ENCODE measurements at regions not wholly inside any gene's neighbourhood (a gene's known extent, or its start where the extent isn't known, plus 50 kb on each side); places are given as distances from the start of the nearest gene placed in this dataset.

DNA sequence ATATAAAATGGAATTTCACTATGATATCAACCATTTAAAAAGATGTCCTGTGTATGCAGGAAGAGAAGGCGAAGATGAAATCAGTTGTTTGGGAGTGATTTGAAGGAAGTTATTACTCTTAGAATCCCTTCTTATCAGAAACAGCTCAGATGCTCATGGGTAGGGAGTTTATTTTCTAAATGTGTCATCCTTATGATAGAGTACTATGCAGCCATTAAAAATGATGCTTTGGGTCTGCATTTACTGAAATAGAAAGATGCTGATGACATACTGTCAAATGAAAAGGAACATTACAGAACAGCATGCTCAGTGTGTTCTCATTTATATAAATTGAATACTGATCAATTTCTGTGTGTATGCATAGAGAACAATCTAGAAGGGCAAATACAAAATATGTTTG is 69.8 kb upstream of the MED13L start:
- ChIA-PET POLR2A (no interaction called here), CTCF (interaction anchor here (0.9 kb wide), 1 partner anchor 10 kb away, joined by 3 read pairs; no protein-coding TSS in a partner anchor)

DNA sequence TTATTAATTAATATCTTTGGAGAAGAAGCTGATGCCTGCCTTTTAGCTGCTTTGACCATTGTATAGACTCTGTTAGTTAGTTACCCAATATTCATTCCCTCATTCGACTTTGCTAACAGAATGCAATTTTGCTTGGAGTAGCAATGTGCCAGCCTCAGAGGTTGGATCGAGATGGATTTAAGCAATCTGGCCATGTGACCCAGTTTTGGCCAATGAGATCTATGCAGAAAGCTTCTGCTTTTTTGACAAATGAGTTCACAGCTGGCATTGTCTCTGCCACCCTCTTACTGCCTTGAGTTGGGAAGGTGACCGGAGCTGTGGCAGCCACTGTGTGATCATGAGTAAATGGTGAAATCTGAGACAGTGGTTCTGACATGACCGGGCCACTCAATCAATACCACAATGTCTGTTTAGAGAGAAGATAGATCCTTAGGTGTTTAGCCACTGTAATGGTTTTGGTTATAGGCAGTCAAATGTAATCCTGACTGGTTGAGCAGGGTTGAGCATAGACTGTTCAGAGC is 74.9 kb upstream of the MED13L start:
- DNase-seq (ENCODE audit: extremely low spot score), result no peak
- TF ChIP-seq, protein P1, sequence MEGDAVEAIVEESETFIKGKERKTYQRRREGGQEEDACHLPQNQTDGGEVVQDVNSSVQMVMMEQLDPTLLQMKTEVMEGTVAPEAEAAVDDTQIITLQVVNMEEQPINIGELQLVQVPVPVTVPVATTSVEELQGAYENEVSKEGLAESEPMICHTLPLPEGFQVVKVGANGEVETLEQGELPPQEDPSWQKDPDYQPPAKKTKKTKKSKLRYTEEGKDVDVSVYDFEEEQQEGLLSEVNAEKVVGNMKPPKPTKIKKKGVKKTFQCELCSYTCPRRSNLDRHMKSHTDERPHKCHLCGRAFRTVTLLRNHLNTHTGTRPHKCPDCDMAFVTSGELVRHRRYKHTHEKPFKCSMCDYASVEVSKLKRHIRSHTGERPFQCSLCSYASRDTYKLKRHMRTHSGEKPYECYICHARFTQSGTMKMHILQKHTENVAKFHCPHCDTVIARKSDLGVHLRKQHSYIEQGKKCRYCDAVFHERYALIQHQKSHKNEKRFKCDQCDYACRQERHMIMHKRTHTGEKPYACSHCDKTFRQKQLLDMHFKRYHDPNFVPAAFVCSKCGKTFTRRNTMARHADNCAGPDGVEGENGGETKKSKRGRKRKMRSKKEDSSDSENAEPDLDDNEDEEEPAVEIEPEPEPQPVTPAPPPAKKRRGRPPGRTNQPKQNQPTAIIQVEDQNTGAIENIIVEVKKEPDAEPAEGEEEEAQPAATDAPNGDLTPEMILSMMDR (IDR thresholded peaks at IDR 0.05; ENCODE audit: control extremely low read depth, extremely low read depth, low read depth, missing control alignments), result no peak
- ChIA-PET CTCF (interaction anchor here (0.8 to 3.2 kb wide), 2 partner anchors 9 to 14 kb away, joined by 3 to 10 read pairs; no protein-coding TSS in a partner anchor), POLR2A (no interaction called here)

More for the DNA sequence above, 69.8 kb upstream of the MED13L start:
- no peak for DNase-seq (ENCODE audit: extremely low spot score)
- TF ChIP-seq, protein P1 (IDR thresholded peaks at IDR 0.05; ENCODE audit: control extremely low read depth, extremely low read depth, low read depth, missing control alignments), result no peak

DNA sequence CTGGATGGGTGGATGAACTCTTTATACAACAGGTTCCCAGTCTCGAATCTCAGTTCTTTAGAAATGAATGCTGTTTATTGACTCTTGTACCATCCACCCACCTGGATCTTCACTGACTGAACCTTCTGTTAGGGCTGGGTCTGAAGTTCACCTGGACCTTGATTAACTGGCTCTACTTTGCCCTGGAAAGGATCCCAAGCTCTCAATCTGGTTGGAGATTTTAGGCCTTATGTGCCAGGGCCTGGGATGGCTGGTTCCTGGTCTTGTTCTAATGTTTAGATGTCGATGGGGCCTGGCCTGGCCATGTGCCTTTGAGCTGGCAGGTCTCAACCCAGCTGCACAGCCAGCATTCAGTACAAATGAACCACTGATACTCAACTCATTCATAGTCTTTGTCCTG is 76.5 kb upstream of the MED13L start:
- TF ChIP-seq, protein P1 (IDR thresholded peaks at IDR 0.05; ENCODE audit: control extremely low read depth, extremely low read depth, low read depth, missing control alignments), result no peak
- ChIA-PET CTCF (interaction anchor here (3.2 kb wide), 1 partner anchor 10 kb away, joined by 10 read pairs; no protein-coding TSS in a partner anchor), POLR2A (no interaction called here)
- DNase-seq (ENCODE audit: extremely low spot score), result no peak

DNA sequence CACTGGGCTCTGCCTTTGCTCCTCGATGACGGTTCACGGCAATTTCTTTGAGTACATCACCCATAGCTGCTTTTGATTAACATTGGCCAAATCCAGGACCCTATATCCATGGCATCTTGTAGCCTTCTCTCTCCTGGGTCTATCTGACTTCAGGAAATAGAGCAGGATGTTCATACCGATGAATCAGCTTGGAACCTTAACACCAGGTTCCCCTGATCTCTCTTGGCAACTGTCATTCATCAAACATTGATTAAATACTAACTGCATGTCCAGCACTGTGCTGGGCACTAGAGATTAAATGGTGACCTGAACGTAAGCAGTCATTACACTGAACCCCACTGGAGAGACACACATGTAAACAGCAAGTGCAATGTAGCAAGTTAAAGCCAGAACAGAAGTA is 77.0 kb upstream of the MED13L start:
- no peak for DNase-seq (ENCODE audit: extremely low spot score)
- ChIA-PET POLR2A (no interaction called here), CTCF (interaction anchor here (3.2 kb wide), 1 partner anchor 11 kb away, joined by 10 read pairs; no protein-coding TSS in a partner anchor)
- TF ChIP-seq, protein P1 (IDR thresholded peaks at IDR 0.05; ENCODE audit: control extremely low read depth, extremely low read depth, low read depth, missing control alignments), result no peak

DNA sequence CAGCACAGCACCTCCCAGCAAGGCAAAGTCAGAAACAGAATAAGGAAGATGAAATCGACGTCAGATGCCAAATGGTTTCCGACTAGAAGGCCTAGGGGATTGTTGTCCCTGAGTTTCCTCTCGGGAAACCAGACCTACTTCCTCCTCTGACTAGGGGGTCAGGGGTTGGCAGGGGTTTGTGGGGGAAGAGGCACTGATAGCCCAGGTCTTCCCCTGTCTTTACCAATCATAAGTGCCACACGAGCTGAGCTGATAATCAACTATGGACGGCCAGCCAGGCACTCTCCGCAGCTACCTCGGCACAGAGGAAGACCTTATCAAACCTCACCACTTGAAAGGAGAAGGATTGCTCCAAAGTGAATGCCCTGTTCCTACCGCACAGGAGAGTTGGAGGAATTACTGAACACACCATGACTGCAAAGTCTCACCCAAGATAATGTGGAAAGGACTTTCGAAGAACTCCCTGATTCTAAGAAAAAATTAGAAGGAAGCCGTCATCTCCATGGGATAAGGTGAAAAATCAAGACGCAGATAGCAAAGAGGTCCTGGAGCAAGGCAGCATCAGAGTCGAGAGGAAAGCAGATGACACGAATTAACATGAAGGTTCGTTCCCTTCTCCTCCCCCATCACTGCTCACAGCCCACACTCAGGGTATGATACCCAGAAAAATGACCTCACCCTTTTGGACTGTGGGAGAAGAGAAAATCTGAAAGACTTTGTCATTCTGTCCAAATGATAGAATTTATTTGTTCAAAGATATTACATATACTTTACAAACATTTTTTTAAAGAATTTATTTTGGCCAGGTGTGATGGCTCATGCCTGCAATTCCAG is 77.7 kb upstream of the MED13L start:
- TF ChIP-seq, protein P1 (IDR thresholded peaks at IDR 0.05; ENCODE audit: control extremely low read depth, extremely low read depth, low read depth, missing control alignments), result no peak
- POLR2A ChIA-PET, result no interaction called here
- CTCF ChIA-PET, result interaction anchor here (3.2 kb wide), 1 partner anchor 11 kb away, joined by 10 read pairs; no protein-coding TSS in a partner anchor
- DNase-seq (ENCODE audit: extremely low spot score), result no peak

DNA sequence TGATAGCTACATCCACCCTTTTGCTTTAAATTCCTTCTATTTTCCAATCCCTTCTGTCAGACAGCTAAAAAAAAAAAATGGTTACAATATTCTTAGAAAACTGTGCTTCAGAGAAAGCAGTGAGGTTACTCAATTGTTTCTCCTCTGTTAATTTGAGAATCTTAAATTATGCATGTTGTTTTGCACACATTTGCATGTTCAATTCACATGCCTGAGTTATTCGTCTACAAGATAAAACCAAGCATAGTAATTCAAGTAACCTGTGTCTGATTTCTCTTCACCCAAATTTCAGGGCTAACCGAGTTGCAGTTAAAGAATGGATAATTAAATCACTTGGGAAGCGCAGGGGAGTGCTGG is 81.0 kb upstream of the MED13L start:
- ChIA-PET POLR2A (interaction anchor here (0.6 to 1.2 kb wide), 2 partner anchors 16 to 23 kb away, joined by 3 read pairs; no protein-coding TSS in a partner anchor), CTCF (no interaction called here)
- TF ChIP-seq, protein P1 (IDR thresholded peaks at IDR 0.05; ENCODE audit: control extremely low read depth, extremely low read depth, low read depth, missing control alignments), result no peak
- no peak for DNase-seq (ENCODE audit: extremely low spot score)

All from GM10248 (cell line).